SK-N-SH (cell line): ENCODE measurements at regions not wholly inside any gene's neighbourhood (a gene's known extent, or its start where the extent isn't known, plus 50 kb on each side); places are given as distances from the start of the nearest gene placed in this dataset.

ENCODE experiments used
- CTCF ChIA-PET: fragments of 300-600, 350-600 bp; formaldehyde crosslinking; extraction: SDS; loops from one replicate; lab custom pipeline; 2021; lab: Yijun Ruan, JAX
- POLR2A ChIA-PET: fragments of 350-600 bp; sonication (Branson Sonifier 250); formaldehyde crosslinking; extraction: SDS; loops from one replicate; lab custom pipeline; 2020; ENCODE audit warnings: antibody characterized with exemption, inconsistent platforms; lab: Yijun Ruan, JAX
- DNase-seq: peaks from one replicate; pipeline ENCODE4 v3.0.0; 2012
- H2AFZ ChIP-seq: fragments of 200-600 bp; sonication (generic); 2 replicates; pipeline ENCODE4 v1.8.1; 2016; ENCODE audit warnings: antibody characterized with exemption, mild to moderate bottlenecking, low read depth
- H3F3A ChIP-seq: fragments of 200-600 bp; sonication (generic); replicated peaks from 2 replicates; pipeline ENCODE3; 2016; ENCODE audit warnings: antibody characterized with exemption, mild to moderate bottlenecking; ENCODE audit not compliant: insufficient read depth
- H3K27ac ChIP-seq, 2 experiments: fragments of 200-500 bp in 1 of 2; fragments of 200-600 bp in 1 of 2; sonication (Bioruptor generic) in 1 of 2; sonication (generic), shearing (Covaris generic) in 1 of 2; 2 replicates each; pipeline versions ENCODE4 v1.5.1 to v1.6.1; 2014 to 2016; ENCODE audit warnings: low read depth in 2 of 2, inconsistent platforms in 1 of 2, low read length in 1 of 2, mild to moderate bottlenecking in 1 of 2, mixed read lengths in 1 of 2
- H3K27me3 ChIP-seq: fragments of 200-600 bp; sonication (generic), shearing (Covaris generic); 2 replicates; pipeline ENCODE4 v1.6.1; 2016; ENCODE audit warnings: mixed run types; ENCODE audit not compliant: insufficient read depth
- H3K36me3 ChIP-seq, 2 experiments: fragments of 200-500 bp in 1 of 2; fragments of 200-600 bp in 1 of 2; sonication (Bioruptor generic) in 1 of 2; sonication (generic) in 1 of 2; replicated peaks in 1 of 2; 2 replicates each; pipeline versions ENCODE3 to v1.5.1; 2014 to 2016; ENCODE audit warnings: low read length in 1 of 2, mild to moderate bottlenecking in 1 of 2; ENCODE audit not compliant: insufficient read depth in 2 of 2, control insufficient read depth in 1 of 2
- H3K4me1 ChIP-seq, 2 experiments: fragments of 200-500 bp in 1 of 2; fragments of 200-600 bp in 1 of 2; sonication (Bioruptor generic) in 1 of 2; sonication (generic), shearing (Covaris generic) in 1 of 2; 2 replicates each; pipeline versions ENCODE4 v1.5.1 to v1.6.1; 2014 to 2016; ENCODE audit warnings: low read depth in 1 of 2, low read length in 1 of 2, mixed run types in 1 of 2; ENCODE audit not compliant: insufficient read depth in 2 of 2, control insufficient read depth in 1 of 2
- H3K4me2 ChIP-seq: fragments of 200-600 bp; sonication (generic), shearing (Covaris generic); 2 replicates; pipeline ENCODE4 v1.6.1; 2017; ENCODE audit warnings: mixed run types
- H3K4me3 ChIP-seq, 2 experiments: fragments of 200-500 bp in 1 of 2; fragments of 200-600 bp in 1 of 2; sonication (Bioruptor generic) in 1 of 2; sonication (generic), shearing (Covaris generic) in 1 of 2; 2 replicates each; pipeline versions ENCODE4 v1.5.1 to v1.8.1; 2014 to 2016; ENCODE audit warnings: low read depth in 2 of 2, inconsistent platforms in 1 of 2, low read length in 1 of 2, mild to moderate bottlenecking in 1 of 2, mixed read lengths in 1 of 2, moderate library complexity in 1 of 2
- H3K79me2 ChIP-seq: fragments of 200-600 bp; sonication (generic); 2 replicates; pipeline ENCODE4 v1.8.1; 2017; ENCODE audit warnings: mild to moderate bottlenecking; ENCODE audit not compliant: insufficient read depth
- H3K9ac ChIP-seq: fragments of 200-600 bp; sonication (generic); 2 replicates; pipeline ENCODE4 v1.6.1; 2017; ENCODE audit warnings: mixed run types
- H3K9me2 ChIP-seq: fragments of 200-600 bp; sonication (generic); 2 replicates; pipeline ENCODE4 v1.6.1; 2017; ENCODE audit warnings: mixed run types
- H3K9me3 ChIP-seq: fragments of 200-600 bp; sonication (generic); 2 replicates; pipeline ENCODE4 v1.6.1; 2017; ENCODE audit warnings: mixed run types, mild to moderate bottlenecking, moderate library complexity
- H4K20me1 ChIP-seq: fragments of 200-600 bp; sonication (generic); 2 replicates; pipeline ENCODE4 v1.6.1; 2017; ENCODE audit warnings: mild to moderate bottlenecking, mixed run types; ENCODE audit not compliant: insufficient read depth
- ELF1 ChIP-seq: IDR thresholded peaks from 2 replicates; pipeline ENCODE4 v1.4.0; 2012
- EP300 ChIP-seq, 2 experiments: IDR thresholded peaks; 2 replicates each; pipeline versions ENCODE4 v1.4.0 to v1.6.1; 2012; ENCODE audit warnings: borderline replicate concordance in 1 of 2, low read depth in 1 of 2, low read length in 1 of 2
- GABPA ChIP-seq: IDR thresholded peaks from 2 replicates; pipeline ENCODE4 v1.4.0; 2012; ENCODE audit warnings: low read depth, mild to moderate bottlenecking
- GATA2 ChIP-seq: sonication (generic); formaldehyde crosslinking; IDR thresholded peaks from 2 replicates; pipeline ENCODE4 v1.5.0; 2020; ENCODE audit warnings: mild to moderate bottlenecking, missing genetic modification reagents
- MEF2A ChIP-seq: IDR thresholded peaks from 2 replicates; pipeline ENCODE4 v1.4.0; 2012; ENCODE audit warnings: low read depth, borderline replicate concordance
- MXI1 ChIP-seq: IDR thresholded peaks from 2 replicates; pipeline ENCODE4 v1.6.1; 2012; ENCODE audit warnings: mild to moderate bottlenecking, low read depth, low read length, improper control_type of control experiment
- PBX3 ChIP-seq: IDR thresholded peaks from 2 replicates; pipeline ENCODE4; 2012
- RAD21 ChIP-seq: IDR thresholded peaks from 2 replicates; pipeline ENCODE4 v1.6.1; 2012; ENCODE audit warnings: mild to moderate bottlenecking, low read length
- RFX5 ChIP-seq: IDR thresholded peaks from 2 replicates; pipeline ENCODE4 v1.6.1; 2012; ENCODE audit warnings: mild to moderate bottlenecking, improper control_type of control experiment, low read length
- SIN3A ChIP-seq: IDR thresholded peaks from 2 replicates; pipeline ENCODE4 v1.6.1; 2012; ENCODE audit warnings: low read depth, mild to moderate bottlenecking, low read length, moderate library complexity, borderline replicate concordance
- WGBS: methylation state at CpG from one replicate; pipeline ENCODE4 v1.1.6; 2017; ENCODE audit warnings: low lambda C conversion rate; 5-methylcytosine and 5-hydroxymethylcytosine counted together
- TF ChIP-seq, protein P1 (sequence below): IDR thresholded peaks from 2 replicates; pipeline ENCODE4 v1.4.0; 2012; ENCODE audit warnings: low read depth, borderline replicate concordance

- Histone ChIP-seq H3K4me2 (no peak overlapping the region), H3K9me3 (no peaks in the 10 kb centered on the region; the same call in 1 of the 2 replicates), H3K79me2 (no peaks in the 10 kb centered on the region), H3K36me3 (no peaks in the 10 kb centered on the region), H3K9ac (no peak overlapping the region), H2AFZ (no peak overlapping the region), H3K4me1 (no peaks in the 10 kb centered on the region), H4K20me1 (no peaks in the 10 kb centered on the region), H3K4me3 (no peak overlapping the region), H3K27ac (no peak overlapping the region), H3K27me3 (no peaks in the 10 kb centered on the region), H3K9me2 (no peaks in the 10 kb centered on the region), H3F3A (no peaks in the 10 kb centered on the region)
- 1% methylated on average over 5 of the region's 5 CpGs for WGBS
- ChIA-PET CTCF (no interaction called here), POLR2A (no interaction called here)
- DNase-seq = no peak
- TF ChIP-seq RAD21 = no peak
- no peak for TF ChIP-seq GABPA
- TF ChIP-seq, protein P1, sequence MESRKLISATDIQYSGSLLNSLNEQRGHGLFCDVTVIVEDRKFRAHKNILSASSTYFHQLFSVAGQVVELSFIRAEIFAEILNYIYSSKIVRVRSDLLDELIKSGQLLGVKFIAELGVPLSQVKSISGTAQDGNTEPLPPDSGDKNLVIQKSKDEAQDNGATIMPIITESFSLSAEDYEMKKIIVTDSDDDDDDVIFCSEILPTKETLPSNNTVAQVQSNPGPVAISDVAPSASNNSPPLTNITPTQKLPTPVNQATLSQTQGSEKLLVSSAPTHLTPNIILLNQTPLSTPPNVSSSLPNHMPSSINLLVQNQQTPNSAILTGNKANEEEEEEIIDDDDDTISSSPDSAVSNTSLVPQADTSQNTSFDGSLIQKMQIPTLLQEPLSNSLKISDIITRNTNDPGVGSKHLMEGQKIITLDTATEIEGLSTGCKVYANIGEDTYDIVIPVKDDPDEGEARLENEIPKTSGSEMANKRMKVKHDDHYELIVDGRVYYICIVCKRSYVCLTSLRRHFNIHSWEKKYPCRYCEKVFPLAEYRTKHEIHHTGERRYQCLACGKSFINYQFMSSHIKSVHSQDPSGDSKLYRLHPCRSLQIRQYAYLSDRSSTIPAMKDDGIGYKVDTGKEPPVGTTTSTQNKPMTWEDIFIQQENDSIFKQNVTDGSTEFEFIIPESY = no peak
- TF ChIP-seq RFX5 = no peak
- TF ChIP-seq GATA2 (CRISPR knock-in tag) = no peak
- TF ChIP-seq MEF2A = no peak
Measured at GRCh38 chr22:34783436-34783835, 282.5 kb upstream of the ISX start.

DNA sequence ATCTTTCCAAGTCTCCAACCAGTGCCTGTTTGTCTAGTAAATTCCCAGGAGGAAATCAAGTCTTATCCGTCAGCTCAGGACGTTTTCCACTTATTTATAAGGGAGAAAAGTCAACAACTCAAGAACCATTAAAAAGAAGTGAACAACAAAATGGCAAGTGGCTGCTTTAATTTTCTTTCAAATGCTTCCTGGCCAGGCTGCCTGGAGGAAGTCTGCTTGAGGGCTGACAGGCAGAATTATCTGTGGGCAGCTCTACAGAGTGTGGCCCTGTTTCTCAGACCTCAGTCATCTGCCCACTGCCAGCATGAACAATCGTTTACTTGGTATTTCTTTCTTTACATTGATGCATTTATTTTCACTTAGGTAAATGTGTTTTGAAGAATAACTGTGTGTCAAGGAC, 281.9 kb upstream of the ISX start:
- H4K20me1 ChIP-seq = no peaks in the 10 kb centered on the region
- no peak for DNase-seq
- ChIA-PET CTCF (no interaction called here), POLR2A (no interaction called here)
- no peaks in the 10 kb centered on the region for H3K79me2 ChIP-seq
- H3K36me3 ChIP-seq = no peaks in the 10 kb centered on the region
- H3F3A ChIP-seq = no peaks in the 10 kb centered on the region
- no peaks in the 10 kb centered on the region; the same call in 1 of the 2 replicates for H3K9me3 ChIP-seq
- no peak overlapping the region for H3K4me2 ChIP-seq
- 1% methylated on average over 3 of the region's 3 CpGs for WGBS
- no peak for TF ChIP-seq MXI1
- no peaks in the 10 kb centered on the region for H3K27me3 ChIP-seq
- H3K4me1 ChIP-seq = no peaks in the 10 kb centered on the region
- H3K4me3 ChIP-seq = no peak overlapping the region
- H3K9ac ChIP-seq = no peak overlapping the region
- H2AFZ ChIP-seq = no peak overlapping the region
- no peaks in the 10 kb centered on the region for H3K9me2 ChIP-seq
- H3K27ac ChIP-seq = no peak overlapping the region

GRCh38 chr22:34797826-34798225, 268.1 kb upstream of the ISX start:
- DNase-seq = no peak

More at GRCh38 chr22:34797826-34798225, 268.1 kb upstream of the ISX start:
- Histone ChIP-seq H2AFZ (no peak overlapping the region), H3K79me2 (no peaks in the 10 kb centered on the region), H3K9me2 (no peaks in the 10 kb centered on the region), H3K36me3 (no peaks in the 10 kb centered on the region), H3K9me3 (no peaks in the 10 kb centered on the region), H3K4me3 (no peak overlapping the region), H3K27ac (no peak overlapping the region), H3F3A (no peaks in the 10 kb centered on the region), H4K20me1 (no peaks in the 10 kb centered on the region), H3K9ac (no peak overlapping the region), H3K4me2 (no peak overlapping the region), H3K27me3 (no peaks in the 10 kb centered on the region), H3K4me1 (no peaks in the 10 kb centered on the region)
- 2% methylated on average over 5 of the region's 5 CpGs for WGBS
- TF ChIP-seq SIN3A (no peak), PBX3 (no peak), ELF1 (no peak), EP300 (IDR thresholded peaks at IDR 0.05; ENCODE audit: borderline replicate concordance in 1 of 2, low read depth in 1 of 2, low read length in 1 of 2) (no peak)
- CTCF ChIA-PET = interaction anchor here (0.6 kb wide), 1 partner anchor 107 kb away, joined by 3 read pairs; no protein-coding TSS in a partner anchor
- POLR2A ChIA-PET = no interaction called here
